ENCODE measurements at regions not wholly inside any gene's neighbourhood (a gene's known extent, or its start where the extent isn't known, plus 50 kb on each side); places are given as distances from the start of the nearest gene placed in this dataset.

GRCh38 chr2:67760995-67761394 lies 301.8 kb downstream of the C1D start:
- TF ChIP-seq CTCF (IDR thresholded peaks at IDR 0.05) = no peak
- no peak for TF ChIP-seq EP300 (IDR thresholded peaks at IDR 0.05)
- TF ChIP-seq POLR2A (IDR thresholded peaks at IDR 0.05) = no peak

Data from tibial nerve (tissue), 4 donors.